ENCODE measurements at regions not wholly inside any gene's neighbourhood (a gene's known extent, or its start where the extent isn't known, plus 50 kb on each side); places are given as distances from the start of the nearest gene placed in this dataset.

- no peak overlapping the region for H2AK9ac ChIP-seq (replicated peaks; ENCODE audit: low read depth, low read length, poor library complexity)
- H2BK15ac ChIP-seq (ENCODE audit: low read depth, low read length), result no peak overlapping the region
- H3K9me1 ChIP-seq (ENCODE audit: insufficient read depth, low read length), result no peaks in the 10 kb centered on the region
- no peaks in the 10 kb centered on the region for H3K4me1 ChIP-seq (ENCODE audit: control insufficient read depth, insufficient read depth, low read length)
- H2BK120ac ChIP-seq (ENCODE audit: low read depth, low read length), result no peak overlapping the region
- DNase-seq (no peak), ATAC-seq (ENCODE audit: low read depth) (no peak)
- H2BK20ac ChIP-seq (ENCODE audit: low read depth, low read length), result no peak overlapping the region
- H3K27ac ChIP-seq (ENCODE audit: insufficient read depth, low read length), result no peak overlapping the region
- POLR2A ChIA-PET (ENCODE audit: unreplicated experiment), result no interaction called here
- H2BK5ac ChIP-seq (ENCODE audit: low read depth, low read length, poor library complexity, severe bottlenecking), result no peak overlapping the region
- no peak overlapping the region for H3K18ac ChIP-seq (ENCODE audit: low read depth, low read length)
- no peak overlapping the region for H3K4me3 ChIP-seq (ENCODE audit: insufficient read depth, low read depth, low read length)
- H4K20me1 ChIP-seq (ENCODE audit: insufficient read depth, low read length), result no peaks in the 10 kb centered on the region
- dilution Hi-C loops (cut with HindIII; ENCODE audit: low sequenced_read_pairs, unreplicated experiment) (no loop called here), intact Hi-C loops (cut with micrococcal nuclease) (loop anchor here (10.0 kb wide), 1 partner anchor 105 kb away; no protein-coding TSS in a partner anchor), in situ Hi-C loops (cut with MboI; ENCODE audit: low sequenced_read_pairs) (no loop called here)
- no peak overlapping the region for H4K5ac ChIP-seq (ENCODE audit: low read depth, low read length)
- H3K9me3 ChIP-seq (ENCODE audit: control insufficient read depth, insufficient read depth, low read length), result no peaks in the 10 kb centered on the region
- no CpG with 5 or more reads among the region's 1 CpG for WGBS, 2 experiments (ENCODE audit: extremely low coverage in 2 of 2, insufficient read length in 1 of 2)
- H3K4ac ChIP-seq (ENCODE audit: low read depth, low read length), result no peak overlapping the region
- H4K8ac ChIP-seq (ENCODE audit: low read depth in 2 of 2, low read length in 2 of 2), result no peak overlapping the region
- CTCF ChIA-PET, result no interaction called here
- no peak overlapping the region for H2AK5ac ChIP-seq (ENCODE audit: low read depth, low read length)
- no peaks in the 10 kb centered on the region for H3K27me3 ChIP-seq (ENCODE audit: control insufficient read depth, insufficient read depth, low read length)
- no peaks in the 10 kb centered on the region for H3K36me3 ChIP-seq (ENCODE audit: control insufficient read depth, insufficient read depth, low read length)
- H3K79me1 ChIP-seq (ENCODE audit: low read depth in 1 of 2, low read length in 2 of 2), result no peaks in the 10 kb centered on the region
- no peak overlapping the region for H3K14ac ChIP-seq (replicated peaks; ENCODE audit: low read depth, low read length)
- H2AFZ ChIP-seq (replicated peaks; ENCODE audit: low read length, poor library complexity), result no peak overlapping the region
- no peak overlapping the region for H3K4me2 ChIP-seq (ENCODE audit: low read depth, low read length)
- TF ChIP-seq RAD21 (IDR thresholded peaks at IDR 0.05; ENCODE audit: low read length) (no peak), MAFK (IDR thresholded peaks at IDR 0.05; ENCODE audit: low read depth, low read length) (no peak), NFE2L2 (IDR thresholded peaks at IDR 0.05; ENCODE audit: low read depth, low read length) (no peak), RFX5 (IDR thresholded peaks at IDR 0.05; ENCODE audit: low read depth, low read length) (no peak), CEBPB (IDR thresholded peaks at IDR 0.05; ENCODE audit: low read depth, low read length) (no peak), USF2 (IDR thresholded peaks at IDR 0.05; ENCODE audit: low read depth, low read length) (no peak), CHD1 (IDR thresholded peaks at IDR 0.05; ENCODE audit: low read depth, low read length) (no peak), MAZ (IDR thresholded peaks at IDR 0.05; ENCODE audit: borderline replicate concordance, low read depth, low read length) (no peak), POLR2A (IDR thresholded peaks at IDR 0.05; ENCODE audit: low read depth, low read length) (no peak), BHLHE40 (IDR thresholded peaks at IDR 0.05; ENCODE audit: low read depth, low read length) (no peak), SMC3 (IDR thresholded peaks at IDR 0.05; ENCODE audit: low read depth, low read length) (no peak), CTCF (conservative IDR thresholded peaks at IDR 0.05; ENCODE audit: low read depth, low read length) (no peak), FOS (IDR thresholded peaks at IDR 0.05; ENCODE audit: low read depth, low read length) (no peak), MXI1 (IDR thresholded peaks at IDR 0.05; ENCODE audit: borderline replicate concordance, low read depth, low read length) (no peak)
- BruUV-seq (replicated peaks), result no TSS peak
- H4K91ac ChIP-seq (ENCODE audit: insufficient read depth, low read depth, low read length), result no peak overlapping the region
- H3K56ac ChIP-seq (ENCODE audit: extremely low read depth, insufficient read depth, low read length), result no peak overlapping the region
- no peak overlapping the region for H3K23ac ChIP-seq (ENCODE audit: low read depth, low read length)
- no peak overlapping the region for H3K9ac ChIP-seq (ENCODE audit: low read depth, low read length)
Measured at GRCh38 chr18:56269958-56270357, 368.4 kb downstream of the TXNL1 start.

Data from IMR-90 (cell line).